ENCODE measurements at regions not wholly inside any gene's neighbourhood (a gene's known extent, or its start where the extent isn't known, plus 50 kb on each side); places are given as distances from the start of the nearest gene placed in this dataset.

- no peak overlapping the region for H4K8ac ChIP-seq (ENCODE audit: low read depth, low read length)
- no peak overlapping the region for H3K4me3 ChIP-seq (ENCODE audit: low read length in 2 of 2)
- H3K36me3 ChIP-seq (replicated peaks in 1 of 2; ENCODE audit: control insufficient read depth in 2 of 2, insufficient read depth in 2 of 2, low read length in 2 of 2): no peaks in the 10 kb centered on the region
- H3K4ac ChIP-seq (ENCODE audit: low read length): no peak overlapping the region
- no peak for DNase-seq (ENCODE audit: low spot score)
- H3K27me3 ChIP-seq (ENCODE audit: control insufficient read depth in 3 of 3, insufficient read depth in 3 of 3, low read depth in 1 of 3, low read length in 3 of 3): no peaks in the 10 kb centered on the region
- H2AFZ ChIP-seq (ENCODE audit: low read length): no peak overlapping the region
- no peak overlapping the region for H3K9ac ChIP-seq (ENCODE audit: low read depth, low read length, poor library complexity)
- H3K9me3 ChIP-seq (replicated peaks in 1 of 2; ENCODE audit: control insufficient read depth in 2 of 2, insufficient read depth in 1 of 2, low read depth in 1 of 2, low read length in 2 of 2): no peaks in the 10 kb centered on the region
- H2BK15ac ChIP-seq (ENCODE audit: low read length): no peak overlapping the region
- H2BK120ac ChIP-seq (ENCODE audit: low read depth, low read length): no peak overlapping the region
- WGBS, 2 donors (ENCODE audit: extremely low coverage in 2 of 2, insufficient read length in 2 of 2, insufficient replicate concordance in 1 of 2): no CpG with 5 or more reads among the region's 3 CpGs
- H3K4me2 ChIP-seq (ENCODE audit: insufficient read depth, low read length, poor library complexity, severe bottlenecking): no peak overlapping the region
- H3K18ac ChIP-seq (ENCODE audit: low read length): no peak overlapping the region
- H3K79me1 ChIP-seq (ENCODE audit: low read depth, low read length): no peaks in the 10 kb centered on the region
- H2AK5ac ChIP-seq (ENCODE audit: low read depth, low read length): no peak overlapping the region
- H2BK5ac ChIP-seq (ENCODE audit: low read length): no peak overlapping the region
- H3K23ac ChIP-seq (ENCODE audit: low read depth, low read length, poor library complexity): no peak overlapping the region
- no peaks in the 10 kb centered on the region for H3K4me1 ChIP-seq (ENCODE audit: control insufficient read depth in 2 of 2, insufficient read depth in 1 of 2, low read depth in 1 of 2, low read length in 2 of 2)
- H4K91ac ChIP-seq (ENCODE audit: low read depth, low read length, poor library complexity): no peak overlapping the region
- no peak overlapping the region for H2BK12ac ChIP-seq (ENCODE audit: low read length)
- no peak overlapping the region for H3K27ac ChIP-seq (replicated peaks; ENCODE audit: low read length)
- no peak overlapping the region for H3K14ac ChIP-seq (ENCODE audit: low read length)
These were observed 844.5 kb downstream of the NLGN4Y start for GRCh38 chrY:15368786-15369185.

GRCh38 chrY:15385178-15385577 is 860.8 kb downstream of the NLGN4Y start:
- Histone ChIP-seq H3K4me3 (ENCODE audit: low read length in 2 of 2) (no peak overlapping the region), H3K18ac (ENCODE audit: low read length) (no peak overlapping the region)

GRCh38 chrY:15397556-15398280 is 873.4 kb downstream of the NLGN4Y start:
- Histone ChIP-seq H3K36me3 (replicated peaks in 1 of 2; ENCODE audit: control insufficient read depth in 2 of 2, insufficient read depth in 2 of 2, low read length in 2 of 2) (no peaks in the 10 kb centered on the region), H2BK120ac (ENCODE audit: low read depth, low read length) (no peak overlapping the region), H3K79me1 (ENCODE audit: low read depth, low read length) (no peaks in the 10 kb centered on the region), H3K4me1 (ENCODE audit: control insufficient read depth in 2 of 2, insufficient read depth in 1 of 2, low read depth in 1 of 2, low read length in 2 of 2) (no peaks in the 10 kb centered on the region), H3K9me3 (replicated peaks in 1 of 2; ENCODE audit: control insufficient read depth in 2 of 2, insufficient read depth in 1 of 2, low read depth in 1 of 2, low read length in 2 of 2) (no peaks in the 10 kb centered on the region), H4K8ac (ENCODE audit: low read depth, low read length) (no peak overlapping the region), H2AFZ (ENCODE audit: low read length) (no peak overlapping the region), H3K9ac (ENCODE audit: low read depth, low read length, poor library complexity) (no peak overlapping the region), H2BK12ac (ENCODE audit: low read length) (no peak overlapping the region), H3K23ac (ENCODE audit: low read depth, low read length, poor library complexity) (no peak overlapping the region), H2BK5ac (ENCODE audit: low read length) (no peak overlapping the region), H3K4ac (ENCODE audit: low read length) (no peak overlapping the region), H2BK15ac (ENCODE audit: low read length) (no peak overlapping the region), H3K4me2 (ENCODE audit: insufficient read depth, low read length, poor library complexity, severe bottlenecking) (no peak overlapping the region), H3K4me3 (ENCODE audit: low read length in 2 of 2) (no peak overlapping the region), H2AK5ac (ENCODE audit: low read depth, low read length) (no peak overlapping the region), H4K91ac (ENCODE audit: low read depth, low read length, poor library complexity) (no peak overlapping the region), H3K14ac (ENCODE audit: low read length) (no peak overlapping the region), H3K27ac (replicated peaks; ENCODE audit: low read length) (no peak overlapping the region), H3K27me3 (ENCODE audit: control insufficient read depth in 3 of 3, insufficient read depth in 3 of 3, low read depth in 1 of 3, low read length in 3 of 3) (no peaks in the 10 kb centered on the region), H3K18ac (ENCODE audit: low read length) (no peak overlapping the region)
- WGBS, 2 donors (ENCODE audit: extremely low coverage in 2 of 2, insufficient read length in 2 of 2, insufficient replicate concordance in 1 of 2): no CpG with 5 or more reads among the region's 1 CpG
- DNase-seq (ENCODE audit: low spot score): no peak

More at GRCh38 chrY:15385178-15385577, 860.8 kb downstream of the NLGN4Y start:
- no peak overlapping the region for H2AFZ ChIP-seq (ENCODE audit: low read length)
- no peak overlapping the region for H4K8ac ChIP-seq (ENCODE audit: low read depth, low read length)
- no peak overlapping the region for H3K27ac ChIP-seq (replicated peaks; ENCODE audit: low read length)
- no peak overlapping the region for H3K14ac ChIP-seq (ENCODE audit: low read length)
- H2AK5ac ChIP-seq (ENCODE audit: low read depth, low read length): no peak overlapping the region
- no peaks in the 10 kb centered on the region for H3K36me3 ChIP-seq (replicated peaks in 1 of 2; ENCODE audit: control insufficient read depth in 2 of 2, insufficient read depth in 2 of 2, low read length in 2 of 2)
- no peak overlapping the region for H4K91ac ChIP-seq (ENCODE audit: low read depth, low read length, poor library complexity)
- no peak overlapping the region for H3K9ac ChIP-seq (ENCODE audit: low read depth, low read length, poor library complexity)
- H3K4me2 ChIP-seq (ENCODE audit: insufficient read depth, low read length, poor library complexity, severe bottlenecking): no peak overlapping the region
- H2BK15ac ChIP-seq (ENCODE audit: low read length): no peak overlapping the region
- H3K23ac ChIP-seq (ENCODE audit: low read depth, low read length, poor library complexity): no peak overlapping the region
- WGBS, 2 donors (ENCODE audit: extremely low coverage in 2 of 2, insufficient read length in 2 of 2, insufficient replicate concordance in 1 of 2): no CpG with 5 or more reads among the region's 1 CpG
- H3K4ac ChIP-seq (ENCODE audit: low read length): no peak overlapping the region
- H3K4me1 ChIP-seq (ENCODE audit: control insufficient read depth in 2 of 2, insufficient read depth in 1 of 2, low read depth in 1 of 2, low read length in 2 of 2): no peaks in the 10 kb centered on the region
- H2BK12ac ChIP-seq (ENCODE audit: low read length): no peak overlapping the region
- H2BK120ac ChIP-seq (ENCODE audit: low read depth, low read length): no peak overlapping the region
- DNase-seq (ENCODE audit: low spot score): no peak
- no peak overlapping the region for H2BK5ac ChIP-seq (ENCODE audit: low read length)
- H3K79me1 ChIP-seq (ENCODE audit: low read depth, low read length): no peaks in the 10 kb centered on the region
- no peaks in the 10 kb centered on the region for H3K9me3 ChIP-seq (replicated peaks in 1 of 2; ENCODE audit: control insufficient read depth in 2 of 2, insufficient read depth in 1 of 2, low read depth in 1 of 2, low read length in 2 of 2)
- H3K27me3 ChIP-seq (ENCODE audit: control insufficient read depth in 3 of 3, insufficient read depth in 3 of 3, low read depth in 1 of 3, low read length in 3 of 3): no peaks in the 10 kb centered on the region

GRCh38 chrY:15402451-15402850 is 878.1 kb downstream of the NLGN4Y start:
- no peak overlapping the region for H3K4ac ChIP-seq (ENCODE audit: low read length)
- H3K27ac ChIP-seq (replicated peaks; ENCODE audit: low read length): no peak overlapping the region
- H3K36me3 ChIP-seq (replicated peaks in 1 of 2; ENCODE audit: control insufficient read depth in 2 of 2, insufficient read depth in 2 of 2, low read length in 2 of 2): no peaks in the 10 kb centered on the region
- DNase-seq (ENCODE audit: low spot score): no peak
- H3K14ac ChIP-seq (ENCODE audit: low read length): no peak overlapping the region
- H3K4me3 ChIP-seq (ENCODE audit: low read length in 2 of 2): no peak overlapping the region
- no peak overlapping the region for H2BK15ac ChIP-seq (ENCODE audit: low read length)
- H3K9ac ChIP-seq (ENCODE audit: low read depth, low read length, poor library complexity): no peak overlapping the region
- H3K4me2 ChIP-seq (ENCODE audit: insufficient read depth, low read length, poor library complexity, severe bottlenecking): no peak overlapping the region
- H3K23ac ChIP-seq (ENCODE audit: low read depth, low read length, poor library complexity): no peak overlapping the region
- no CpG with 5 or more reads among the region's 2 CpGs for WGBS, 2 donors (ENCODE audit: extremely low coverage in 2 of 2, insufficient read length in 2 of 2, insufficient replicate concordance in 1 of 2)
- H3K79me1 ChIP-seq (ENCODE audit: low read depth, low read length): no peaks in the 10 kb centered on the region
- H3K27me3 ChIP-seq (ENCODE audit: control insufficient read depth in 3 of 3, insufficient read depth in 3 of 3, low read depth in 1 of 3, low read length in 3 of 3): no peaks in the 10 kb centered on the region
- H2BK120ac ChIP-seq (ENCODE audit: low read depth, low read length): no peak overlapping the region
- no peak overlapping the region for H2BK12ac ChIP-seq (ENCODE audit: low read length)
- no peaks in the 10 kb centered on the region for H3K9me3 ChIP-seq (replicated peaks in 1 of 2; ENCODE audit: control insufficient read depth in 2 of 2, insufficient read depth in 1 of 2, low read depth in 1 of 2, low read length in 2 of 2)
- H2AK5ac ChIP-seq (ENCODE audit: low read depth, low read length): no peak overlapping the region
- H4K8ac ChIP-seq (ENCODE audit: low read depth, low read length): no peak overlapping the region
- no peak overlapping the region for H2AFZ ChIP-seq (ENCODE audit: low read length)
- no peak overlapping the region for H2BK5ac ChIP-seq (ENCODE audit: low read length)
- no peak overlapping the region for H3K18ac ChIP-seq (ENCODE audit: low read length)
- H4K91ac ChIP-seq (ENCODE audit: low read depth, low read length, poor library complexity): no peak overlapping the region
- no peaks in the 10 kb centered on the region for H3K4me1 ChIP-seq (ENCODE audit: control insufficient read depth in 2 of 2, insufficient read depth in 1 of 2, low read depth in 1 of 2, low read length in 2 of 2)

All from neuronal stem cell (in vitro differentiated cells).